BJ (cell line): ENCODE measurements at regions not wholly inside any gene's neighbourhood (a gene's known extent, or its start where the extent isn't known, plus 50 kb on each side); places are given as distances from the start of the nearest gene placed in this dataset.

Source experiments
- CTCF ChIA-PET: fragments of 350-600 bp; formaldehyde crosslinking; extraction: SDS; loops from one replicate; lab custom pipeline; 2021; ENCODE audit warnings: antibody characterized with exemption, inconsistent platforms; lab: Yijun Ruan, JAX
- POLR2A ChIA-PET: fragments of 300-600 bp; sonication (Branson Sonifier 250); formaldehyde crosslinking; extraction: SDS; loops from one replicate; lab custom pipeline; 2021; ENCODE audit warnings: antibody characterized with exemption; lab: Charles Lee
- DNase-seq: peaks from one replicate; pipeline ENCODE4 v3.0.0-alpha.2; 2011; ENCODE audit warnings: low read depth
- H3K27me3 ChIP-seq: 2 replicates; pipeline ENCODE4 v1.6.0; 2011; ENCODE audit warnings: low read length; ENCODE audit not compliant: control insufficient read depth, insufficient read depth
- H3K36me3 ChIP-seq: 2 replicates; pipeline ENCODE4 v1.5.1; 2011; ENCODE audit warnings: low read length; ENCODE audit not compliant: control insufficient read depth, insufficient read depth
- H3K4me3 ChIP-seq: 2 replicates; pipeline ENCODE4 v1.5.1; 2011; ENCODE audit warnings: low read depth, mild to moderate bottlenecking, control low read depth, low read length
- CTCF ChIP-seq: IDR thresholded peaks from 2 replicates; pipeline ENCODE4 v1.5.1; 2011; ENCODE audit warnings: low read depth, mild to moderate bottlenecking, control low read depth, inconsistent platforms, low read length, moderate library complexity; ENCODE audit not compliant: insufficient read depth

- POLR2A ChIA-PET: no interaction called here
- H3K27me3 ChIP-seq: no peaks in the 10 kb centered on the region
- no peaks in the 10 kb centered on the region for H3K36me3 ChIP-seq
- CTCF ChIA-PET: no interaction called here
- H3K4me3 ChIP-seq: no peak overlapping the region
- TF ChIP-seq CTCF: no peak
- no peak for DNase-seq
Observed at GRCh38 chr1:212177542-212177941, 107.7 kb upstream of the PPP2R5A start.

- no peaks in the 10 kb centered on the region for H3K27me3 ChIP-seq
- TF ChIP-seq CTCF: no peak
- no peaks in the 10 kb centered on the region for H3K36me3 ChIP-seq
- no peak for DNase-seq
- no peak overlapping the region for H3K4me3 ChIP-seq
- CTCF ChIA-PET: interaction anchor here (0.8 to 1.2 kb wide), 3 partner anchors 16 to 108 kb away, joined by 3 read pairs; no protein-coding TSS in a partner anchor
- POLR2A ChIA-PET: no interaction called here
Observed at GRCh38 chr1:212178851-212179250, 106.4 kb upstream of the PPP2R5A start.

- ChIA-PET CTCF (interaction anchor here (0.8 to 1.2 kb wide), 4 partner anchors 17 to 109 kb away, joined by 3 to 4 read pairs (median 3); no protein-coding TSS in a partner anchor), POLR2A (interaction anchor here (0.7 kb wide), 1 partner anchor 91 kb away, joined by 5 read pairs; no protein-coding TSS in a partner anchor)
- Histone ChIP-seq H3K4me3 (no peak overlapping the region), H3K27me3 (no peaks in the 10 kb centered on the region), H3K36me3 (no peaks in the 10 kb centered on the region)
- DNase-seq: peak; percentile 74
- TF ChIP-seq CTCF: no peak
Observed at GRCh38 chr1:212179394-212180076, 105.7 kb upstream of the PPP2R5A start.

GRCh38 chr1:212181015-212181882, 104.0 kb upstream of the PPP2R5A start:
- no peak for DNase-seq
- no peak overlapping the region for H3K4me3 ChIP-seq
- ChIA-PET CTCF (interaction anchor here (0.6 kb wide), 1 partner anchor 31 kb away, joined by 3 read pairs; no protein-coding TSS in a partner anchor), POLR2A (interaction anchor here (0.6 kb wide), 1 partner anchor 21 kb away, joined by 6 read pairs; no protein-coding TSS in a partner anchor)
- TF ChIP-seq CTCF: no peak
- no peaks in the 10 kb centered on the region for H3K36me3 ChIP-seq
- H3K27me3 ChIP-seq: no peaks in the 10 kb centered on the region

- no peak for TF ChIP-seq CTCF
- CTCF ChIA-PET: no interaction called here
- H3K27me3 ChIP-seq: no peaks in the 10 kb centered on the region
- no peaks in the 10 kb centered on the region for H3K36me3 ChIP-seq
- no peak overlapping the region for H3K4me3 ChIP-seq
- POLR2A ChIA-PET: no interaction called here
- no peak for DNase-seq
Observed at GRCh38 chr1:212182171-212182570, 103.0 kb upstream of the PPP2R5A start.
